Right atrium auricular region (tissue), 2 donors: ENCODE measurements at regions not wholly inside any gene's neighbourhood (a gene's known extent, or its start where the extent isn't known, plus 50 kb on each side); places are given as distances from the start of the nearest gene placed in this dataset.
A peak's percentile ranks its signal among the peaks of the same experiment; 100 is the strongest.

ENCODE experiments used
- DNase-seq: peaks from one replicate; pipeline ENCODE4 v3.0.0-alpha.2; 2019; ENCODE audit warnings: low spot score
- H3K27ac ChIP-seq, 2 donors: fragments of 200-600 bp; sonication (generic); 1 replicate in 1 of 2; 2 replicates in 1 of 2; pipeline ENCODE4 v1.5.1; 2016 to 2019
- H3K27me3 ChIP-seq, 2 donors: fragments of 200-600 bp; sonication (generic); one replicate each; pipeline versions ENCODE4 v1.5.1 to v1.6.0; 2017 to 2019
- H3K36me3 ChIP-seq: fragments of 200-600 bp; sonication (generic); one replicate; pipeline ENCODE4 v1.5.1; 2016
- H3K4me1 ChIP-seq, 2 donors: fragments of 200-600 bp; sonication (generic); one replicate each; pipeline versions ENCODE4 v1.5.1 to v1.6.0; 2017 to 2019
- H3K4me3 ChIP-seq, 2 donors: fragments of 200-600 bp; sonication (generic); 1 replicate in 1 of 2; 2 replicates in 1 of 2; pipeline ENCODE4 v1.5.1; 2017 to 2019; ENCODE audit warnings: mild to moderate bottlenecking in 1 of 2, moderate library complexity in 1 of 2
- H3K9me3 ChIP-seq, 2 donors: fragments of 200-600 bp; sonication (generic); one replicate each; pipeline ENCODE4 v1.5.1; 2019
- TF ChIP-seq, protein P1 (sequence below), 2 donors: fragments of 200-600 bp; sonication (generic); IDR thresholded peaks; one replicate each; pipeline ENCODE4 v1.5.1; 2019; ENCODE audit warnings: antibody characterized with exemption in 2 of 2

- no peaks in the 10 kb centered on the region for H3K4me1 ChIP-seq
Observed at GRCh38 chr17:6355196-6355595, 79.7 kb downstream of the AIPL1 start.

DNA sequence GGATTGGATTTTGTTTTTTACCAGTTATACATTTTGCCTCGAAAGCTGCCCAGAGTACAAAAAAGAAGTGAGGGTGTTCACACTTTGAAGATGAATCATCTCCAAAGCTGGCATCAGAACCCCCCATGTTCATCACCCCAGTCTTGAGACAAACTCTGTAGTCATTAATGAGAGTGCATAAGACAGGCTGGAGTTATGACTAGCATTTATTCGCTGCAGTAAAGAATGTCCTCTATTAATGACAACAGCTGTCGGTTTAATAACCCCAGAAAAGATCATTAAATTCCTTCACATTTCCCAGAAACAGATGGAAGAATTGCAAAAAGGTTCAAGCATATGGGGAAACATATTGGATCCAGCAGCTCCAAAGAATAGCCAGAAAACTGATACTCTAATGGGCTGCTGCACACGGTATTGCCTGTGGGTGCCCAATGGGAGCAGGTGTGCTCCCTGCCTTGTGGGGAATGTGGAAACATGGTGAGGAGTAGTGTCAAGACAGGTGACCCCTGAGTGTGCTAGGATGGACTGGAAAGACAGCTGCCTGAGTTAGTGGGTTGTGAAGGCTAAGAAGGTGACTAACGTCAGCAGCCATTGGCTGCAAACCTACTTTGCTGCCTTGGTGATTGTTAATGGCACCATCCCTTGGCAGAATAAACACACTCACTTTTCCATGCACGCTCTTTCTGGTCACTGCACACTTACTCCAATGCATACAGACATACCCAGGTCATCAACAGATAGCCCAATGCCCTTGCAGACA is 81.9 kb downstream of the AIPL1 start:
- H3K36me3 ChIP-seq, result no peaks in the 10 kb centered on the region
- H3K9me3 ChIP-seq, result no peaks in the 10 kb centered on the region
- peak; percentile 13 for DNase-seq
- H3K27me3 ChIP-seq, result no peaks in the 10 kb centered on the region
- no peak overlapping the region for H3K4me3 ChIP-seq
- no peak overlapping the region for H3K27ac ChIP-seq
- TF ChIP-seq, protein P1, sequence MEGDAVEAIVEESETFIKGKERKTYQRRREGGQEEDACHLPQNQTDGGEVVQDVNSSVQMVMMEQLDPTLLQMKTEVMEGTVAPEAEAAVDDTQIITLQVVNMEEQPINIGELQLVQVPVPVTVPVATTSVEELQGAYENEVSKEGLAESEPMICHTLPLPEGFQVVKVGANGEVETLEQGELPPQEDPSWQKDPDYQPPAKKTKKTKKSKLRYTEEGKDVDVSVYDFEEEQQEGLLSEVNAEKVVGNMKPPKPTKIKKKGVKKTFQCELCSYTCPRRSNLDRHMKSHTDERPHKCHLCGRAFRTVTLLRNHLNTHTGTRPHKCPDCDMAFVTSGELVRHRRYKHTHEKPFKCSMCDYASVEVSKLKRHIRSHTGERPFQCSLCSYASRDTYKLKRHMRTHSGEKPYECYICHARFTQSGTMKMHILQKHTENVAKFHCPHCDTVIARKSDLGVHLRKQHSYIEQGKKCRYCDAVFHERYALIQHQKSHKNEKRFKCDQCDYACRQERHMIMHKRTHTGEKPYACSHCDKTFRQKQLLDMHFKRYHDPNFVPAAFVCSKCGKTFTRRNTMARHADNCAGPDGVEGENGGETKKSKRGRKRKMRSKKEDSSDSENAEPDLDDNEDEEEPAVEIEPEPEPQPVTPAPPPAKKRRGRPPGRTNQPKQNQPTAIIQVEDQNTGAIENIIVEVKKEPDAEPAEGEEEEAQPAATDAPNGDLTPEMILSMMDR (IDR thresholded peaks at IDR 0.05), result no peak
- H3K4me1 ChIP-seq, result no peaks in the 10 kb centered on the region

More at GRCh38 chr17:6355196-6355595, 79.7 kb downstream of the AIPL1 start:
- H3K36me3 ChIP-seq, result no peaks in the 10 kb centered on the region
- no peak overlapping the region for H3K4me3 ChIP-seq
- no peak overlapping the region for H3K27ac ChIP-seq
- no peak for DNase-seq
- H3K27me3 ChIP-seq, result no peaks in the 10 kb centered on the region
- H3K9me3 ChIP-seq, result no peaks in the 10 kb centered on the region
- TF ChIP-seq, protein P1 (IDR thresholded peaks at IDR 0.05), result no peak

GRCh38 chr17:6352016-6352415 is 82.9 kb downstream of the AIPL1 start:
- no peak for DNase-seq
- Histone ChIP-seq H3K27ac (no peak overlapping the region), H3K27me3 (no peaks in the 10 kb centered on the region)

DNA sequence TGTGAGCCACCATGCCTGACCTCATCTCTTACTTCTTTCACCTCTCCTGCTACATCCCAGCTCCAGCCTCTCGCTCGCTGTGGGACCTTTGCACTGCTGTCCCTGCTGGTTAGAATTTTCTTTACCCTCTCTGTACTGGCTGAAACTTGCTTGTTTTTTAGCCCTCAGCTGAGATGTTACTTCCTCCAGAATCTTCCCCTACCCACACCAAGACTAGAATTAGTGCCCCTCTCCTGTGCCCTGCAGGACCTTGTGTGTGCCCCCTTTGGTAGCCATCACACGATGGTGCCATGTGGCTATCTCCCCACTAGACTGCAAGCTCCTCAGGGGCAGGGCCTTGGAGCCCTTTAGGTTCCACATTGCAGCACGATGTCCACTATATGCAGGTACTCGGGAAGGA is 84.1 kb downstream of the AIPL1 start:
- Histone ChIP-seq H3K27ac (no peak overlapping the region), H3K36me3 (no peaks in the 10 kb centered on the region), H3K9me3 (no peaks in the 10 kb centered on the region), H3K4me3 (no peak overlapping the region), H3K4me1 (no peaks in the 10 kb centered on the region), H3K27me3 (no peaks in the 10 kb centered on the region)
- TF ChIP-seq, protein P1 (IDR thresholded peaks at IDR 0.05), result no peak
- no peak for DNase-seq

More at GRCh38 chr17:6352016-6352415, 82.9 kb downstream of the AIPL1 start:
- no peaks in the 10 kb centered on the region for H3K9me3 ChIP-seq
- TF ChIP-seq, protein P1 (IDR thresholded peaks at IDR 0.05), result no peak
- no peaks in the 10 kb centered on the region for H3K36me3 ChIP-seq
- H3K4me1 ChIP-seq, result no peaks in the 10 kb centered on the region
- H3K4me3 ChIP-seq, result no peak overlapping the region

DNA sequence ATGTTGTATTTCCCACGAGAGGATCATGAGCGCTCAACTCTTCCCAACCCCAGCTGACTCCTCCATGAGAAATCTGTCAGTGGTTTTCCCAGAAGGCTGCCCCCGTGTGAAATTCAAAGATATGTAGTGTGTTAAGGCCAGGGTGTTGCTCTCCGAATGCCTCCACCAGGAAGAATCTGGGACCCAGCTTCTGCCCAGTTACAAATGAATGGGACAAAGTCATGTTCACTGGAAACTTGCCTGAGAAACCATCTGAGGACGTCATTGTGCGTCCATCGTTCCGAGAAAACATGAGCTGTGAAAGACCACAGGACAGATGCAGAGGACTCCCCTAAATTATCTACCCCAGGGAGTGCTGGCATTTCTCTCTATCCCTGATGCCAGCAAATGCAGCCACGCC is 86.0 kb downstream of the AIPL1 start:
- Histone ChIP-seq H3K9me3 (no peaks in the 10 kb centered on the region), H3K36me3 (no peaks in the 10 kb centered on the region), H3K27ac (no peak overlapping the region), H3K4me1 (no peaks in the 10 kb centered on the region), H3K27me3 (no peaks in the 10 kb centered on the region), H3K4me3 (no peak overlapping the region)
- TF ChIP-seq, protein P1 (IDR thresholded peaks at IDR 0.05), result no peak
- no peak for DNase-seq

DNA sequence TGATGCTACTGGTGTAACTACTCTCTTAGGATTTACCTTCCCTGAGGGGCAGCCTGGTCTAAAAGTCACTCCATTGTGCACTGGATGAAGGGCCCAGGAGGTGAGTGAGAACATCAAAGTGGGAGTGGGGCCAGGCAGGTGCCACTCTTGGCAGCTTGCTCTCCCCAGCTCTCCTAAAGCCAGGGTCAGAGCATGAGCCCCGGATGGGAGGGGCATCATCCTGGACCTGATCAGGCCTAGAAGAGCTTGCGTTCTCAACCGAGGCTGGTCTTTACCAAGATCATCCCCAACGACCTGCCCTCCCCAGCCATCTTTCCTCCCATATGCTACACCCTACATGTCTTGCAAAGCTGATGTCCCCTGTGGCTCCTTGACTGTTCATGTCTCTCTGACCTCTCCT is 87.1 kb downstream of the AIPL1 start:
- TF ChIP-seq, protein P1 (IDR thresholded peaks at IDR 0.05), result no peak
- no peaks in the 10 kb centered on the region for H3K27me3 ChIP-seq
- no peak overlapping the region for H3K27ac ChIP-seq
- no peaks in the 10 kb centered on the region for H3K36me3 ChIP-seq
- no peaks in the 10 kb centered on the region for H3K4me1 ChIP-seq
- H3K9me3 ChIP-seq, result no peaks in the 10 kb centered on the region
- H3K4me3 ChIP-seq, result no peak overlapping the region
- no peak for DNase-seq
